SH-SY5Y (cell line): ENCODE measurements at regions not wholly inside any gene's neighbourhood (a gene's known extent, or its start where the extent isn't known, plus 50 kb on each side); places are given as distances from the start of the nearest gene placed in this dataset.

ENCODE experiments used
- GATA2 ChIP-seq: IDR thresholded peaks from 2 replicates; pipeline ENCODE4 v1.6.1; 2011; ENCODE audit warnings: mild to moderate bottlenecking, low read depth, low read length
- GATA3 ChIP-seq: IDR thresholded peaks from 2 replicates; pipeline ENCODE4 v1.6.1; 2011; ENCODE audit warnings: low read depth, mild to moderate bottlenecking, low read length, moderate library complexity

GRCh38 chr12:30458453-30458852 is 237.2 kb downstream of the IPO8 start:
- TF ChIP-seq GATA2 (no peak), GATA3 (no peak)
